HCT116 (cell line): ENCODE measurements at regions not wholly inside any gene's neighbourhood (a gene's known extent, or its start where the extent isn't known, plus 50 kb on each side); places are given as distances from the start of the nearest gene placed in this dataset.

Source experiments
- ATAC-seq: fragments of 200-7000 bp; cut with Tn5 transposase; 2 replicates; pipeline ENCODE4 v1.9.1; 2020; ENCODE audit warnings: mild to moderate bottlenecking, moderate library complexity
- BruUV-seq: library from RNA; stranded (reverse); fragments of 400-500 nt; replicated peaks from 2 replicates; lab custom pipeline; 2021; lab: Mats Ljungman, UMichigan
- CTCF ChIA-PET: fragments of 300-600 bp; sonication (Branson Sonifier 250); formaldehyde crosslinking; loops from one replicate; lab custom pipeline; 2021; ENCODE audit warnings: antibody characterized with exemption; lab: Charles Lee
- POLR2A ChIA-PET: fragments of 300-600, 350-600 bp; sonication (Branson Sonifier 250); formaldehyde crosslinking; loops from one replicate; lab custom pipeline; 2021; ENCODE audit warnings: antibody characterized with exemption; lab: Charles Lee
- RAD21 ChIA-PET, 2 experiments: fragments of 300-600 bp; sonication (Branson Sonifier 250); formaldehyde crosslinking; loops; one replicate each; lab custom pipeline; 2023; ENCODE audit warnings: low total read pairs in 2 of 2; ENCODE audit not compliant: uncharacterized antibody in 2 of 2, unreplicated experiment in 2 of 2, low non-redundant PET in 1 of 2; lab: Charles Lee
- DNase-seq: peaks from one replicate; pipeline ENCODE4 v3.0.0-alpha.2; 2010; ENCODE audit warnings: low read depth, low spot score
- H2AFZ ChIP-seq: fragments of 200-600 bp; shearing (Covaris generic), sonication (generic); 2 replicates; pipeline ENCODE4 v1.6.1; 2017; ENCODE audit warnings: low read depth, mixed run types, mixed read lengths, antibody characterized with exemption, low read length; ENCODE audit not compliant: poor library complexity, severe bottlenecking
- H3K27ac ChIP-seq: 2 replicates; pipeline ENCODE4 v1.5.1; 2012; ENCODE audit warnings: low read depth, low read length
- H3K27me3 ChIP-seq: fragments of 200-600 bp; sonication (generic); 2 replicates; pipeline ENCODE4 v1.6.1; 2016; ENCODE audit warnings: mixed run types, low read length, mixed read lengths; ENCODE audit not compliant: insufficient read depth
- H3K36me3 ChIP-seq, 2 experiments: fragments of 200-500 bp in 1 of 2; fragments of 200-600 bp in 1 of 2; sonication (Bioruptor generic) in 1 of 2; sonication (generic) in 1 of 2; 2 replicates each; pipeline versions ENCODE4 v1.5.1 to v1.6.1; 2014 to 2016; ENCODE audit warnings: low read length in 2 of 2, inconsistent platforms in 1 of 2, mixed read lengths in 1 of 2, mixed run types in 1 of 2; ENCODE audit not compliant: insufficient read depth in 2 of 2, control insufficient read depth in 1 of 2
- H3K4me1 ChIP-seq, 2 experiments: fragments of 200-600 bp in 1 of 2; sonication (generic) in 1 of 2; 2 replicates each; pipeline versions ENCODE4 v1.5.1 to v1.6.1; 2012 to 2017; ENCODE audit warnings: low read length in 2 of 2, inconsistent platforms in 1 of 2, mild to moderate bottlenecking in 1 of 2, mixed read lengths in 1 of 2, mixed run types in 1 of 2, moderate library complexity in 1 of 2; ENCODE audit not compliant: insufficient read depth in 2 of 2, control insufficient read depth in 1 of 2
- H3K4me2 ChIP-seq: fragments of 200-600 bp; sonication (generic); 2 replicates; pipeline ENCODE4 v1.6.1; 2017; ENCODE audit warnings: mixed run types, low read length, mixed read lengths
- H3K4me3 ChIP-seq, 2 experiments: fragments of 200-600 bp in 1 of 2; sonication (generic) in 1 of 2; replicated peaks in 1 of 2; 2 replicates each; pipeline ENCODE4 v1.5.1; 2011 to 2016; ENCODE audit warnings: low read length in 2 of 2, control low read depth in 1 of 2, low read depth in 1 of 2, mild to moderate bottlenecking in 1 of 2, mixed read lengths in 1 of 2, mixed run types in 1 of 2
- H3K79me2 ChIP-seq: fragments of 200-600 bp; sonication (generic); 2 replicates; pipeline ENCODE4 v1.6.1; 2017; ENCODE audit warnings: mild to moderate bottlenecking, mixed run types, low read length, moderate library complexity, mixed read lengths; ENCODE audit not compliant: insufficient read depth
- H3K9ac ChIP-seq: fragments of 200-600 bp; sonication (generic); 2 replicates; pipeline ENCODE4 v1.6.1; 2016; ENCODE audit warnings: low read length, mixed read lengths
- H3K9me2 ChIP-seq: fragments of 200-600 bp; sonication (generic), shearing (Covaris generic); 2 replicates; pipeline ENCODE4 v1.6.1; 2017; ENCODE audit warnings: mixed run types, mild to moderate bottlenecking, moderate library complexity; ENCODE audit not compliant: insufficient read depth
- H3K9me3 ChIP-seq, 2 experiments: fragments of 200-500 bp in 1 of 2; fragments of 200-600 bp in 1 of 2; sonication (Bioruptor generic) in 1 of 2; sonication (generic) in 1 of 2; 2 replicates each; pipeline ENCODE4 v1.6.1; 2014 to 2017; ENCODE audit warnings: low read length in 2 of 2, mixed read lengths in 2 of 2, inconsistent platforms in 1 of 2, low read depth in 1 of 2, mild to moderate bottlenecking in 1 of 2, mixed run types in 1 of 2, moderate library complexity in 1 of 2; ENCODE audit not compliant: control insufficient read depth in 1 of 2, insufficient read depth in 1 of 2
- H4K20me1 ChIP-seq: fragments of 200-600 bp; sonication (generic), shearing (Covaris generic); 2 replicates; pipeline ENCODE4 v1.6.1; 2017; ENCODE audit warnings: mixed run types, mild to moderate bottlenecking, moderate library complexity; ENCODE audit not compliant: insufficient read depth
- ATF3 ChIP-seq: IDR thresholded peaks from 2 replicates; pipeline ENCODE4 v1.6.1; 2012
- CBX3 ChIP-seq: IDR thresholded peaks from 2 replicates; pipeline ENCODE4 v1.6.1; 2012; ENCODE audit warnings: low read depth
- EGR1 ChIP-seq: IDR thresholded peaks from 2 replicates; pipeline ENCODE4 v1.6.1; 2012; ENCODE audit warnings: low read depth
- FOSL1 ChIP-seq: IDR thresholded peaks from 2 replicates; pipeline ENCODE4 v1.6.1; 2012; ENCODE audit warnings: low read depth
- MAX ChIP-seq: IDR thresholded peaks from 2 replicates; pipeline ENCODE4 v1.6.1; 2012
- RAD21 ChIP-seq: IDR thresholded peaks from 2 replicates; pipeline ENCODE4 v1.6.1; 2012; ENCODE audit warnings: low read depth, mild to moderate bottlenecking
- SIN3A ChIP-seq: IDR thresholded peaks from 2 replicates; pipeline ENCODE4 v1.6.1; 2012; ENCODE audit warnings: low read depth
- SP1 ChIP-seq: IDR thresholded peaks from 2 replicates; pipeline ENCODE4 v1.6.1; 2012; ENCODE audit warnings: low read depth
- SRF ChIP-seq: IDR thresholded peaks from 2 replicates; pipeline ENCODE4 v1.6.1; 2012; ENCODE audit warnings: low read depth
- ZBTB33 ChIP-seq: IDR thresholded peaks from 2 replicates; pipeline ENCODE4 v1.6.1; 2011; ENCODE audit warnings: mild to moderate bottlenecking, low read length, moderate library complexity; ENCODE audit not compliant: insufficient replicate concordance; ENCODE audit errors: extremely low read depth
- ZNF274 ChIP-seq: fragments of 200-500 bp; sonication (Bioruptor generic); IDR thresholded peaks from 2 replicates; pipeline ENCODE4 v1.6.1; 2014; ENCODE audit warnings: mild to moderate bottlenecking, low read depth, low read length, inconsistent platforms
- intact Hi-C: fragments of 100-400 bp; cut with micrococcal nuclease; formaldehyde crosslinking; loops from 2 replicates; pipeline ENCODE4 v1.10.0; 2022

GRCh38 chr3:178258121-178258520 is 278.1 kb upstream of the KCNMB2 start:
- intact Hi-C loops: no loop called here
- CTCF ChIA-PET: no interaction called here
- BruUV-seq: no TSS peak

More at GRCh38 chr3:178258121-178258520, 278.1 kb upstream of the KCNMB2 start:
- TF ChIP-seq SP1: no peak
- no peak for TF ChIP-seq SRF
- no peak for TF ChIP-seq ATF3
- no peak for TF ChIP-seq EGR1
- TF ChIP-seq SIN3A: no peak
- no peak for TF ChIP-seq FOSL1
- TF ChIP-seq MAX: no peak
- TF ChIP-seq CBX3: no peak
- no peak for TF ChIP-seq RAD21
- no peak for TF ChIP-seq ZNF274
- no peak for TF ChIP-seq ZBTB33
- Histone ChIP-seq H3K4me1 (no peaks in the 10 kb centered on the region), H3K27ac (no peak overlapping the region), H3K9me2 (no peaks in the 10 kb centered on the region), H3K9ac (no peak overlapping the region), H3K9me3 (no peaks in the 10 kb centered on the region), H3K79me2 (no peaks in the 10 kb centered on the region), H2AFZ (no peak overlapping the region), H3K27me3 (no peaks in the 10 kb centered on the region), H3K4me2 (no peak overlapping the region), H3K4me3 (no peak overlapping the region), H3K36me3 (no peaks in the 10 kb centered on the region), H4K20me1 (no peaks in the 10 kb centered on the region)
- POLR2A ChIA-PET: no interaction called here
- RAD21 ChIA-PET: no interaction called here
- no peak for ATAC-seq
- DNase-seq: no peak
